Large intestine (tissue), 3 donors: ENCODE measurements at regions not wholly inside any gene's neighbourhood (a gene's known extent, or its start where the extent isn't known, plus 50 kb on each side); places are given as distances from the start of the nearest gene placed in this dataset.

ENCODE experiments used
- DNase-seq, 2 donors: peaks; one replicate each; pipeline versions ENCODE4 v3.0.0 to v3.0.0-alpha.2; 2013
- H3K27ac ChIP-seq: one replicate; pipeline ENCODE4 v1.5.1; 2013; ENCODE audit warnings: low read length
- H3K27me3 ChIP-seq: 2 replicates; pipeline ENCODE4 v1.6.1; 2013; ENCODE audit warnings: low read length; ENCODE audit not compliant: control insufficient read depth, insufficient read depth
- H3K36me3 ChIP-seq: 2 replicates; pipeline ENCODE4 v1.6.1; 2013; ENCODE audit warnings: low read length; ENCODE audit not compliant: control insufficient read depth, insufficient read depth
- H3K4me1 ChIP-seq: one replicate; pipeline ENCODE4 v1.6.1; 2013; ENCODE audit warnings: low read length; ENCODE audit not compliant: control insufficient read depth, insufficient read depth
- H3K4me3 ChIP-seq: one replicate; pipeline ENCODE4 v1.5.1; 2013; ENCODE audit warnings: low read length
- H3K9me3 ChIP-seq: one replicate; pipeline ENCODE4 v1.6.1; 2013; ENCODE audit warnings: mild to moderate bottlenecking, low read depth, low read length, moderate library complexity; ENCODE audit not compliant: control insufficient read depth
- WGBS: methylation state at CpG from one replicate; pipeline ENCODE4 v1.1.5; 2013; ENCODE audit warnings: low lambda C conversion rate; ENCODE audit not compliant: insufficient coverage; 5-methylcytosine and 5-hydroxymethylcytosine counted together

DNA sequence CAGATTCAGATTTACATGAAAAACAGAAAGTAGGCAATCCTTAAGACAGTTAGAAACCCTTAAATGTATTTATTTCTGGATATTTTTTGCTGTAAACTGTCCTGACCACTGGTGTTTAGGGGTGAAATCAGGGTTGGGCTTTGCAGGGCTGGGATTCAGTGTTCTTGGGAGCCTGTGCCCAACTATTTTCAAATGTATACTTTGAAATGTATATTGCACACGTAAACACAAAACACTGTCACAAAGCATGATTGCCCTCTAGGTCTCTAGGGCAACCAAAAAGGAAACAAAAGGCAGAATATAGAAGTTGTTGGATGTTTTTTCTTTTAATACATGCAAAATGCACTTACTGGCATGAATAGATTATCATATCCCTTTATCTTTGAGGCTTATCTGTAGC is 1185.4 kb downstream of the DIAPH3 start:
- Histone ChIP-seq H3K9me3 (no peaks in the 10 kb centered on the region), H3K36me3 (no peaks in the 10 kb centered on the region), H3K27me3 (no peaks in the 10 kb centered on the region), H3K27ac (no peak overlapping the region), H3K4me1 (no peaks in the 10 kb centered on the region), H3K4me3 (no peak overlapping the region)
- no peak for DNase-seq
- WGBS: 71% methylated on average over 1 of the region's 1 CpG

DNA sequence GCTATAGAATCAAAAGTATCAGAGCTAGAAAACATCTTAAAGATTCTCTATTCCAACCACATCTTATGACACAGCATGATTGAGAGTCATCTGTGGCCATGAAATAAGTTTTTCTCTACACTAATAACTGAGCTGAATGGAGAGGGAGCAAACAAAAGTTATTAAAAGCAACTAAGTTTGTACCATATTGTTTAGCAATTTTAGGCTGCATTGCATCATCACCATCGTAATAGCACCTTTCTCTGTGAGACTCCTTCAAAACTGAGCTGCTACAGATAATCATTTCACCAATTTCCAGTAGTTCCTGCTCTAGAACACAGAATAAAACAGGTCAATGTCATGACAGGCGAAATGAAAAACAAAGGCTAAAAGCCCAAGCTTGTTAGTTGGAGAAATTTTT is 1183.9 kb downstream of the DIAPH3 start:
- DNase-seq: no peak
- Histone ChIP-seq H3K27me3 (no peaks in the 10 kb centered on the region), H3K4me3 (no peak overlapping the region), H3K4me1 (no peaks in the 10 kb centered on the region), H3K9me3 (no peaks in the 10 kb centered on the region), H3K27ac (no peak overlapping the region), H3K36me3 (no peaks in the 10 kb centered on the region)
- 80% methylated on average over 1 of the region's 2 CpGs for WGBS

DNA sequence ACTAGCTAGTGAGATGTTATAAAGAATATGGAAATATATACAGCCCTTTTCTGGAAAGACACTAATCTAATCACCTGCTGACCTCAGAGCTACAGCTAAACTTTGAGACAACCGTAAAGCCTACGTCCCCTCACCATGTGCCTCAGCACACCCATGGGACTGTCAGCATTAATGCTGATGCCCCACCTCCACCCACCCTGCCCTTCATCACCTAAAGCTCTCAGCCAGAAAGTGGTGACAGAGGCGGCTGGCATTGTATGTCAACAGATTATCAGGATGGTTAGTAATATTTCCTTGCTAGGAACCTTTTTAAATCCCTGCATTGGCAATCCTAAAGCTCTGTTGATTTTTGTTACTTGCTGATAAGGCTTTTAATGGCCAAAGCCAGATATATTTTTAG is 1177.9 kb downstream of the DIAPH3 start:
- Histone ChIP-seq H3K4me3 (no peak overlapping the region), H3K9me3 (no peaks in the 10 kb centered on the region), H3K36me3 (no peaks in the 10 kb centered on the region), H3K27ac (no peak overlapping the region), H3K4me1 (no peaks in the 10 kb centered on the region), H3K27me3 (no peaks in the 10 kb centered on the region)
- no CpG with 5 or more reads among the region's 3 CpGs for WGBS
- no peak for DNase-seq

DNA sequence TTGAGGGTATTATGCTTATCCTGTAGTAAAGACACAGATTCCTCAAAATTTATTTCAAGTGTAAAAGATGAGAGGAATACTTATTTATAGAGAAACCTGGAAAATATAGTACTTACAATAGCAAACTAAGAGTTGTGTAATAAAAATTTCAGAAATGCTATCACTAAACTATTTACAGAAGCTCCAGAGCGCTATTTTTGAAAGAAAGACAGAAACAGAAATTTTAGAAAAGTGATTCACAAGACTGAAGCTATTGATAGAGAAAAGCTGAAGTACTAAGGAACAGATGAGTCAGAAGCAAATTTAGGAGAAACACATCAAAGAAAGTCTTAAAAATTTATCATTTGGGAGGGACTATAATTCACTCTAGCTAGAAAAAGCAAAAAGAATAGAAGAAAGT is 1174.2 kb downstream of the DIAPH3 start:
- no peaks in the 10 kb centered on the region for H3K4me1 ChIP-seq
- H3K4me3 ChIP-seq: no peak overlapping the region
- no peak overlapping the region for H3K27ac ChIP-seq
- DNase-seq: no peak
- no peaks in the 10 kb centered on the region for H3K36me3 ChIP-seq
- H3K27me3 ChIP-seq: no peaks in the 10 kb centered on the region
- H3K9me3 ChIP-seq: no peaks in the 10 kb centered on the region
- WGBS: 100% methylated on average over 1 of the region's 1 CpG

DNA sequence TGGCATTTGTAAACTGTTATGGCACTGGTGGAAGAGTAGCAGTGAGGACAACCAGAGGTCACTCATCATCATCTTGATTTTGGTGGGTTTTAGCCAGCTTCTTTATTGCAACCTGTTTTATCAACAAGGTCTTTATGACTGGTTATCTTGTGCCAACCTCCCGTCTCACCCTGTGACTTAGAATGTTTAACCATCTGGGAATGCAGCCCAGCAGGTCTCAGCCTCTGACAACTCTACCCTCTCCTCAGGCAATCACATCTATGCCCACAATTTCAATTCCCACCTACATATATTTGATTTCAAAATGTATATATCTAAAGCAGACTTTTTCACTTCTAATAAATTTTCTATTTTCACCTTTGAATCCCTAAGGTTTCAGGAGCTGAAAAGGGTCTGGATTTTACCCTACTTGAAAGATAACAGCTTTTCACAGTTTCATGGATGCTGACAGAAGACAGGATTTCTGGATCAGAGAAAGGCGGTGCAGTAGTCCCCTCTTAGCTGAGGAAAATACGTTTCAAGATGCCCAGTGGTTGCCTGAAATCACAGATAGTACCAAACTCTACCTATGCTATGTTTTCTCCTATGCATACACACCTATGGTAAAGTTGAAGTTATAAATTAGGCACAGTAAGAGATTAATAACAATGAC is 1171.8 kb downstream of the DIAPH3 start:
- WGBS: 13% methylated on average over 1 of the region's 3 CpGs
- Histone ChIP-seq H3K4me1 (no peaks in the 10 kb centered on the region), H3K36me3 (no peaks in the 10 kb centered on the region), H3K4me3 (no peak overlapping the region), H3K9me3 (no peaks in the 10 kb centered on the region), H3K27ac (no peak overlapping the region), H3K27me3 (no peaks in the 10 kb centered on the region)
- no peak for DNase-seq

DNA sequence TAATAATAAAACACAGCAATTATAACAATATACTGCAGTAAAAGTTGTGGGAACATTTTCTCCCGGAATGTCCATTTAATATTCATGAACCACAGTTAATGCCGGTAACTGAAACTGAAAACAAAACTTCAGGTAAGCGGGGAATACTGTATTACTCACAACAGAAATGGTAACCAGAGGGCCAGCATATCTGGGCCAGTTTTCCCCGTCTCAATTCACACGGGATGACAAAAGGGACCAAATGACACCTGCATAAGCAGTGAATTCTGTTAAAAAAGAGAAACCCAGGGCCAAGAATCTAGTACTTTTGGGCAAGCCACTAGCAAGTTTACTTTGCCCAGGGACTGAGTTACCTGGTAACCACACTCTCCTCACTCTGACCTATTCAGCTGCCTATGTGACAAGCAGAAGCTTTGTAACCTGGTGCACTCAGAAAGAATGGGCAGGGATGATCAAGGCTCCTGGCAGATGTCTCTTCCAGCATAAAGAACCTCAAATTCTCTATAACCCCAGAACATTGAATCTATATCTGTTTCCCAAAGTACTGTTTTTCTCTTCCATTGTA is 1171.2 kb downstream of the DIAPH3 start:
- WGBS: no CpG with 5 or more reads among the region's 5 CpGs
- H3K27me3 ChIP-seq: no peaks in the 10 kb centered on the region
- DNase-seq: no peak
- no peaks in the 10 kb centered on the region for H3K4me1 ChIP-seq
- no peak overlapping the region for H3K27ac ChIP-seq
- no peak overlapping the region for H3K4me3 ChIP-seq
- H3K36me3 ChIP-seq: no peaks in the 10 kb centered on the region
- H3K9me3 ChIP-seq: no peaks in the 10 kb centered on the region

DNA sequence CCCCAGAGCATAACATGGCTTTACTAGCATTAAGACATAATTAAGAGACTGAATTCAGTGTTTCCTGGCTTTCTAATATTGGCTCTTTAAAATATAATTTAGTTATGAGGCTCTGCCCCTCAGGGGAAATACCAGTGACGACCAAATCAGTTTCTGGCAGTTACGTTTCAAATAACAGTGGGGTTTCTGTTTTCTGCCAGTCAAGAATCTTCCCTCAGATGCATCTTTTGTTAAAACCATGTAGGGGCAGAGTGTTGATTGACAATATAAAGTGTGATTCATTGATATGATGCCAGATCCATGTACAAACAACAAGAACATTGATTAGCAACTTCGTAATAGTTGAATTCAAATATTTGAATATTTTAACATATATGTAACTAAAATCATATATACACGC is 1169.7 kb downstream of the DIAPH3 start:
- Histone ChIP-seq H3K4me1 (no peaks in the 10 kb centered on the region), H3K4me3 (no peak overlapping the region), H3K27ac (no peak overlapping the region), H3K27me3 (no peaks in the 10 kb centered on the region), H3K36me3 (no peaks in the 10 kb centered on the region), H3K9me3 (no peaks in the 10 kb centered on the region)
- DNase-seq: no peak
- WGBS: 83% methylated on average over 4 of the region's 4 CpGs

DNA sequence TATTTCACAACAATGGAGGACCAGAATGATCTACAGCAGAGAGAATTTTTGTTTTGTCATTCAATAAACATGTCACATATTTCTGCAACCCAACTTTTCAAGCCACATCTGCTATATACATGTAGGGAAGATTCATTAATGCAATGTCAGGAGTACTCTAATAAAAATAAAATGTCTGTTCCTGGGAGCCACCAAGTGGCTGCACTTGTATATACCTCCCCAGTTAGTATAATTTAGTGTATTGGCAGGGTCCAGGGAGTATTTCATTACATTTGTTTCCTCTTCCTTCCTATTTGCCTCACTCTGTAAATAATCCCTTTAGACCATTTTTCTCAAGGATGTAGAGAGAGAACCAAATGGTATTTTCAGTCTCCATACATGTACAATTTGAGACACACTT is 1169.0 kb downstream of the DIAPH3 start:
- Histone ChIP-seq H3K9me3 (no peaks in the 10 kb centered on the region), H3K4me3 (no peak overlapping the region), H3K27ac (no peak overlapping the region), H3K4me1 (no peaks in the 10 kb centered on the region), H3K27me3 (no peaks in the 10 kb centered on the region), H3K36me3 (no peaks in the 10 kb centered on the region)
- no peak for DNase-seq

DNA sequence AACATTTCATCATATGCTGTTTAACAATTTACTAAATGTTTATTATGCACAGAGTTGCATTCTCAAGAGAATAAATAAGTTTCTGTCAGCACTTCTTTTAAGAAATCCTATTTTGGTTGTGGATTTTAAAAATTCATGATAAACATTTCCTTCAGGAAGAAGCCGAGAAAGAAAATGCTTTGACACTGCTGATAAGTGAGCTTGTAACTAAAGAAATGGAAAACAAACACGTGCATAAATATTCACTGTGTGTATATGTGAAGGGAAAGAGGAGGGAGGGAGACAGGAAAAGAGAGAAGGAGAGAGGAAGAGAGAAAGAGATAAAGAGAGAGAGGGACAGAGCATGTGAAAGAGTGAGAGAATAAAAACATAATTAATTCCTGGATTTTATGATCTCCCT is 1165.0 kb downstream of the DIAPH3 start:
- no peaks in the 10 kb centered on the region for H3K36me3 ChIP-seq
- no peaks in the 10 kb centered on the region for H3K9me3 ChIP-seq
- no peaks in the 10 kb centered on the region for H3K4me1 ChIP-seq
- no peak overlapping the region for H3K4me3 ChIP-seq
- 45% methylated on average over 1 of the region's 2 CpGs for WGBS
- DNase-seq: no peak
- no peak overlapping the region for H3K27ac ChIP-seq
- H3K27me3 ChIP-seq: no peaks in the 10 kb centered on the region

DNA sequence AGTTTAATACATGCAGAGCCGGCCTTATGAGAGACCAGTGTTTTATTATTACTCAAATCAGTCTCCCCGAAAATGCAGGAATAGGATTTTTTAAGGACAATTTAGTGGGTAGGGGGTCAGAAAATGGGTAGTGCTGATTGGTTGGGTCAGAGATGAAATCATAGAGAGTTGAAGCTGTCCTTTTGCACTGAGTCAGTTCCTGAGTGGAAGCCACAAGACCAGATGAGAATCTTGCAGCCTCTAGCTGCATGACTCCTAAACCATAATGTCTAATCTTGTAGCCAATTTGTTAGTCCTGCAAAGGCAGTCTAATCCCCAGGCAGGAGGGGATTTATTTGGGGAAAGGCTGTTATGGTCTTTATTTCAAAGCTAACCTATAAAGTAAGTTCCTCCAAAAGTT is 1163.9 kb downstream of the DIAPH3 start:
- Histone ChIP-seq H3K27me3 (no peaks in the 10 kb centered on the region), H3K4me1 (no peaks in the 10 kb centered on the region), H3K27ac (no peak overlapping the region), H3K9me3 (no peaks in the 10 kb centered on the region), H3K4me3 (no peak overlapping the region), H3K36me3 (no peaks in the 10 kb centered on the region)
- 100% methylated on average over 1 of the region's 2 CpGs for WGBS
- DNase-seq: no peak

DNA sequence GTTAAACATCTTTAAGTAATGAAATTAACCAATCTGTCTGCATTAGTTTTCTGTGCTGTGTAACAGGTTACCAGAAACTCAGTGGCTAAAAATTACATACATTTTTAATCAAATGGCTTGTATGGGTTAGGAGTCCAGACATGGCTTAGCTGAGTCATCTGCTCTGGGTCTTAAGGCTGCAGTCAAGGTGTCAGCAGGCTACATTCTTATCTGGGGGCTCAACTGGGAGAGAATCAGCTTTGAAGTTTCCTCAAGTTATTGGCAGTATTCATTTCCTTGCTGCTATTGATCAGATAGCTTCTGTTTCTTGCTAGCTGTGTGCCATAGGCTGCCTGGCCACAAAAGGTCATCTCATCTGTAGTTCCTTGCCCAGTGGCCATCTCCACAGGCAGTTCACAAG is 1163.0 kb downstream of the DIAPH3 start:
- no peak for DNase-seq
- Histone ChIP-seq H3K4me1 (no peaks in the 10 kb centered on the region), H3K27me3 (no peaks in the 10 kb centered on the region), H3K27ac (no peak overlapping the region), H3K4me3 (no peak overlapping the region), H3K36me3 (no peaks in the 10 kb centered on the region), H3K9me3 (no peaks in the 10 kb centered on the region)
